Sigmoid colon (tissue), 6 donors: ENCODE measurements at regions not wholly inside any gene's neighbourhood (a gene's known extent, or its start where the extent isn't known, plus 50 kb on each side); places are given as distances from the start of the nearest gene placed in this dataset.

Source experiments
- DNase-seq: peaks from one replicate; pipeline ENCODE4 v3.0.0-alpha.2; 2019
- H3K27ac ChIP-seq, 4 donors: fragments of 200-600 bp; sonication (generic); one replicate each; pipeline ENCODE4 v1.5.1; 2016 to 2019; ENCODE audit warnings: mild to moderate bottlenecking in 1 of 4
- H3K27me3 ChIP-seq, 3 donors: fragments of 200-600 bp; sonication (generic); one replicate each; pipeline ENCODE4 v1.5.1; 2019; ENCODE audit warnings: mild to moderate bottlenecking in 1 of 3
- H3K36me3 ChIP-seq, 4 donors: fragments of 200-600 bp; sonication (generic); one replicate each; pipeline ENCODE4 v1.5.1; 2016 to 2019
- H3K4me1 ChIP-seq, 4 donors: fragments of 200-600 bp; sonication (generic); one replicate each; pipeline ENCODE4 v1.5.1; 2017 to 2019
- H3K4me3 ChIP-seq, 4 donors: fragments of 200-600 bp; sonication (generic); one replicate each; pipeline ENCODE4 v1.5.1; 2017 to 2019; ENCODE audit warnings: mild to moderate bottlenecking in 2 of 4, moderate library complexity in 1 of 4
- H3K9me3 ChIP-seq, 4 donors: fragments of 200-600 bp in 3 of 4; sonication (generic) in 3 of 4; one replicate each; pipeline versions ENCODE4 v1.5.1 to v1.6.1; 2013 to 2019
- EP300 ChIP-seq, 4 donors: sonication (generic); formaldehyde crosslinking; IDR thresholded peaks; one replicate each; pipeline ENCODE4 v1.6.1; 2017; ENCODE audit warnings: antibody characterized with exemption in 4 of 4
- POLR2A ChIP-seq, 2 donors: fragments of 450-650 bp; IDR thresholded peaks; one replicate each; pipeline ENCODE4 v1.6.1; 2016; ENCODE audit warnings: antibody characterized with exemption in 2 of 2, mild to moderate bottlenecking in 2 of 2, moderate library complexity in 2 of 2
- POLR2AphosphoS5 ChIP-seq, 4 donors: sonication (generic); formaldehyde crosslinking; IDR thresholded peaks; one replicate each; pipeline ENCODE4 v1.6.1; 2017; ENCODE audit warnings: antibody characterized with exemption in 4 of 4
- WGBS, 2 donors: extraction: QIAGEN DNeasy Blood & Tissue Kit; methylation state at CpG; one replicate each; pipeline ENCODE4 v1.1.7; 2013; 5-methylcytosine and 5-hydroxymethylcytosine counted together
- intact Hi-C: fragments of 100-400 bp; cut with DNase I; formaldehyde crosslinking; loops from one replicate; pipeline ENCODE4 v1.15.1; 2023
- TF ChIP-seq, protein P1 (sequence below), 4 experiments: fragments of 450-650 bp in 3 of 4; fragments of 200-600 bp in 1 of 4; IDR thresholded peaks; one replicate each; pipeline ENCODE4 v1.5.1; 2016 to 2019; ENCODE audit warnings: antibody characterized with exemption in 4 of 4, mild to moderate bottlenecking in 3 of 4, moderate library complexity in 2 of 4
- donor health status: healthy with polysubstance abuse.
- donor health status: healthy.

DNA sequence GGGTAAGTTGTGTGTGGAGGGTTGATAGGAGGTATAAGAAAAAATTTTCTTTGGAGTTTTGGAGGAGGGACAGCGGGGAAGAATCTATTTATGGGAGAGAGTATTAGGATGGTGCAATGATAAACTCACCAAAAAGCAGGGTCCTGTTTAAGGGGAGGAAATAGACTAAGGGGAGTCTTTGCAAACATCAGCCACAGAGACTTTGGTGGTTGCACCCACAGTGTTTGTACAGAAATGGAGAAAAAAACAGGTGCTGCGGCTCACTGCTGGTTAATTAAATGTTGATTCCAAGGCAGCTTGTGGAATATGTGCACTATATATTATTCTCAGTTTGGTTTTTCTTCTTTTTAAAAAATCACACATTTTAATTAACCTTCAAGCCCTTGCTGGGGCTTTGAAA is 182.1 kb downstream of the NECTIN3 start:
- H3K9me3 ChIP-seq = no peaks in the 10 kb centered on the region
- TF ChIP-seq, protein P1, sequence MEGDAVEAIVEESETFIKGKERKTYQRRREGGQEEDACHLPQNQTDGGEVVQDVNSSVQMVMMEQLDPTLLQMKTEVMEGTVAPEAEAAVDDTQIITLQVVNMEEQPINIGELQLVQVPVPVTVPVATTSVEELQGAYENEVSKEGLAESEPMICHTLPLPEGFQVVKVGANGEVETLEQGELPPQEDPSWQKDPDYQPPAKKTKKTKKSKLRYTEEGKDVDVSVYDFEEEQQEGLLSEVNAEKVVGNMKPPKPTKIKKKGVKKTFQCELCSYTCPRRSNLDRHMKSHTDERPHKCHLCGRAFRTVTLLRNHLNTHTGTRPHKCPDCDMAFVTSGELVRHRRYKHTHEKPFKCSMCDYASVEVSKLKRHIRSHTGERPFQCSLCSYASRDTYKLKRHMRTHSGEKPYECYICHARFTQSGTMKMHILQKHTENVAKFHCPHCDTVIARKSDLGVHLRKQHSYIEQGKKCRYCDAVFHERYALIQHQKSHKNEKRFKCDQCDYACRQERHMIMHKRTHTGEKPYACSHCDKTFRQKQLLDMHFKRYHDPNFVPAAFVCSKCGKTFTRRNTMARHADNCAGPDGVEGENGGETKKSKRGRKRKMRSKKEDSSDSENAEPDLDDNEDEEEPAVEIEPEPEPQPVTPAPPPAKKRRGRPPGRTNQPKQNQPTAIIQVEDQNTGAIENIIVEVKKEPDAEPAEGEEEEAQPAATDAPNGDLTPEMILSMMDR (IDR thresholded peaks at IDR 0.05) = no peak
- TF ChIP-seq POLR2AphosphoS5 (IDR thresholded peaks at IDR 0.05) = no peak
- no peak for TF ChIP-seq EP300 (IDR thresholded peaks at IDR 0.05)
- TF ChIP-seq POLR2A (IDR thresholded peaks at IDR 0.05) = no peak
- 81 to 92% methylated on average over 2 of the region's 2 CpGs for WGBS, 2 donors
- H3K4me3 ChIP-seq = no peak overlapping the region
- DNase-seq = no peak
- intact Hi-C loops = no loop called here
- no peaks in the 10 kb centered on the region for H3K27me3 ChIP-seq
- no peaks in the 10 kb centered on the region for H3K4me1 ChIP-seq
- H3K27ac ChIP-seq = no peak overlapping the region
- no peaks in the 10 kb centered on the region for H3K36me3 ChIP-seq

DNA sequence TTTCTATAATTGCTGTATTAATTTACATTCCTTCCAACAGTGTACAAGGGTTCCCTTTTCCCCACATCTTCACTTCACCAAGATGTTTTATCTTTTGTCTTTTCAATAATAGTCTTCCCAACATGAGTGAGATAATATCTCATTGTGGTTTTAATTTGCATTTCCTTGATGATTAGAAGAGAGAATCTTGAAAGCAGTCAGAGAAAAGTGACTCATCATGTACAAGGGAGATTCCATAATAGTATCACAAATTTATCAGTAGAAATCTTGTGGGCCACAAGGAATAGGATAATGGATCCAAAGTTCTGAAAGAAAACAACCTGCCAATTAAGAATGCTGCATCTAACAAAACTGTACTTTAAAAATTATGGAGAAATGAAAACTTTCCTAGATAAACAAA is 189.3 kb downstream of the NECTIN3 start:
- H3K4me3 ChIP-seq = no peak overlapping the region
- no peaks in the 10 kb centered on the region for H3K27me3 ChIP-seq
- H3K9me3 ChIP-seq = peaks cover 0 to 2% (median 0%) of the 10 kb centered on the region in 4 donors
- no peaks in the 10 kb centered on the region for H3K36me3 ChIP-seq
- intact Hi-C loops = no loop called here
- TF ChIP-seq EP300 (IDR thresholded peaks at IDR 0.05) (no peak), POLR2A (IDR thresholded peaks at IDR 0.05) (no peak), POLR2AphosphoS5 (IDR thresholded peaks at IDR 0.05) (no peak)
- TF ChIP-seq, protein P1 (IDR thresholded peaks at IDR 0.05) = no peak
- H3K4me1 ChIP-seq = no peaks in the 10 kb centered on the region
- no peak for DNase-seq
- no peak overlapping the region for H3K27ac ChIP-seq

- Histone ChIP-seq H3K36me3 (no peaks in the 10 kb centered on the region), H3K9me3 (no peaks in the 10 kb centered on the region), H3K27me3 (no peaks in the 10 kb centered on the region), H3K27ac (no peak overlapping the region), H3K4me3 (no peak overlapping the region), H3K4me1 (no peaks in the 10 kb centered on the region)
- no peak for TF ChIP-seq EP300 (IDR thresholded peaks at IDR 0.05)
- TF ChIP-seq POLR2AphosphoS5 (IDR thresholded peaks at IDR 0.05) = no peak
- TF ChIP-seq, protein P1 (IDR thresholded peaks at IDR 0.05) = no peak
- no peak for TF ChIP-seq POLR2A (IDR thresholded peaks at IDR 0.05)
- 69% methylated on average over 2 of the region's 2 CpGs for WGBS, 2 donors
- intact Hi-C loops = no loop called here
- no peak for DNase-seq
Measured at GRCh38 chr3:111269777-111270176, 198.2 kb downstream of the NECTIN3 start.

DNA sequence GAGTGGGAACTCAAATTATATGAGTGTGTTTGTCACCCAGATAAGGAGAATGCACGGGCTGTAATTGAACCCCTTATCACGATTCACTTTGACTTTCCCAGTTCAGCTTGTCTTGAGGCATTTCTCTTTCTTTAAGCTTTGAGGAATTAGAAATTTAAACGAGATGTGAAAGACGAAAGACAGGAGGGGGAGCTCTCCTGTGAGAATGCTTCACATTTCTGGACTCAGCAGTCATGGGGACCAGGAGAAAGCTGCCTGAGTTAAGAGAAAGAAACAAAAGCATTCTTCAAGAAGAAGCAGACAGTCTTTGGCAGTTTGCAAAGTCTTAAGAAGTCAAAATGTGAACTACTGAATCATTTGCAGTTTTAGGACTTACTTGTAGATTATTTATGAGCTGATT is 205.6 kb downstream of the NECTIN3 start:
- Histone ChIP-seq H3K9me3 (no peaks in the 10 kb centered on the region), H3K4me1 (no peaks in the 10 kb centered on the region), H3K4me3 (no peak overlapping the region), H3K27me3 (no peaks in the 10 kb centered on the region), H3K36me3 (no peaks in the 10 kb centered on the region), H3K27ac (no peak overlapping the region)
- 44 to 58% methylated on average over 4 of the region's 4 CpGs for WGBS, 2 donors
- no peak for DNase-seq
- TF ChIP-seq POLR2AphosphoS5 (IDR thresholded peaks at IDR 0.05) = no peak
- TF ChIP-seq POLR2A (IDR thresholded peaks at IDR 0.05) = no peak
- TF ChIP-seq, protein P1 (IDR thresholded peaks at IDR 0.05) = no peak
- no peak for TF ChIP-seq EP300 (IDR thresholded peaks at IDR 0.05)
- intact Hi-C loops = no loop called here

DNA sequence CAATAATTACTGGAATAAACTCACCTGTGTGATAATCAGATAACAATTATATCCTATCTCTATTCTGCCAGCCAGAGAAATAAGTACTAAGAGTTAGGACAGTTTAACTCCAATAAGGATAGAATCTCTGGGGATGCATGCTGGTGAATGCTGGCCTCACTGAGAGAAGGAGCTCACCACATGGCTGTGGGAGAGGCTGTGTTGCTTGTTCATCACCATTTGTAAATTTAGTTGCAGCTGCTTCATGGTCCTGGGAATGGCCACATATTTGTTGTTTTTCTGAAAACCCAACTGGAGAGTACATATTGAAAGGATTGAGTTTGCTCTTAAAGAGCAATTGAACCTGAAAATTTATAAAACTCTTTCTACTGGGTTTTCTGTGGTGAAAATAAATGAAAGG is 207.3 kb downstream of the NECTIN3 start:
- TF ChIP-seq EP300 (IDR thresholded peaks at IDR 0.05) (no peak), POLR2A (IDR thresholded peaks at IDR 0.05) (no peak), POLR2AphosphoS5 (IDR thresholded peaks at IDR 0.05) (no peak)
- TF ChIP-seq, protein P1 (IDR thresholded peaks at IDR 0.05) = no peak
- no peaks in the 10 kb centered on the region for H3K27me3 ChIP-seq
- H3K36me3 ChIP-seq = no peaks in the 10 kb centered on the region
- no peaks in the 10 kb centered on the region for H3K9me3 ChIP-seq
- intact Hi-C loops = no loop called here
- no peak for DNase-seq
- H3K27ac ChIP-seq = no peak overlapping the region
- no peaks in the 10 kb centered on the region for H3K4me1 ChIP-seq
- H3K4me3 ChIP-seq = no peak overlapping the region
